GM21529 (cell line): ENCODE measurements at regions not wholly inside any gene's neighbourhood (a gene's known extent, or its start where the extent isn't known, plus 50 kb on each side); places are given as distances from the start of the nearest gene placed in this dataset.
"Not testable (repeated sequence)": the region's sequence is repeated elsewhere in the genome, so short reads cannot be mapped to it uniquely, and the experiment has no call there.

Source experiments
- ATAC-seq: cut with Tn5 transposase; IDR thresholded peaks from one replicate; pipeline ENCODE4 v1.9.1; 2021; ENCODE audit not compliant: unreplicated experiment

GRCh38 chr10:62935022-62935421 is 118.9 kb upstream of the EGR2 start:
- no peak for ATAC-seq

GRCh38 chr10:62934258-62934657 is 118.1 kb upstream of the EGR2 start:
- ATAC-seq: no peak

- not testable (repeated sequence) for ATAC-seq
Observed at GRCh38 chr10:62928763-62929162, 112.6 kb upstream of the EGR2 start.

GRCh38 chr10:62926407-62926806 is 110.2 kb upstream of the EGR2 start:
- ATAC-seq: no peak

- ATAC-seq: peak; percentile 47
Observed at GRCh38 chr10:62924344-62924748, 108.2 kb upstream of the EGR2 start.

- no peak for ATAC-seq
Observed at GRCh38 chr10:62919776-62920175, 103.6 kb upstream of the EGR2 start.

- peak; percentile 58 for ATAC-seq
Observed at GRCh38 chr10:62917475-62918238, 101.5 kb upstream of the EGR2 start.

- ATAC-seq: no peak
Observed at GRCh38 chr10:62916141-62916603, 100.0 kb upstream of the EGR2 start.

- ATAC-seq: no peak
Observed at GRCh38 chr10:62915158-62915557, 99.0 kb upstream of the EGR2 start.

- no peak for ATAC-seq
Observed at GRCh38 chr10:62912086-62912485, 95.9 kb upstream of the EGR2 start.

GRCh38 chr10:62911210-62911963 is 95.2 kb upstream of the EGR2 start:
- ATAC-seq: no peak

- ATAC-seq: peak; percentile 58
Observed at GRCh38 chr10:62907470-62908212, 91.5 kb upstream of the EGR2 start.

GRCh38 chr10:62904281-62904875 is 88.2 kb upstream of the EGR2 start:
- ATAC-seq: no peak

- ATAC-seq: no peak
Observed at GRCh38 chr10:62903828-62904227, 87.7 kb upstream of the EGR2 start.

GRCh38 chr10:62900829-62901571 is 84.8 kb upstream of the EGR2 start:
- no peak for ATAC-seq

GRCh38 chr10:62899311-62899710 is 83.1 kb upstream of the EGR2 start:
- no peak for ATAC-seq

GRCh38 chr10:62895063-62895462 is 78.9 kb upstream of the EGR2 start:
- no peak for ATAC-seq

- no peak for ATAC-seq
Observed at GRCh38 chr10:62894156-62894555, 78.0 kb upstream of the EGR2 start.

- ATAC-seq: no peak
Observed at GRCh38 chr10:62893036-62893435, 76.9 kb upstream of the EGR2 start.

GRCh38 chr10:62890395-62890794 is 74.2 kb upstream of the EGR2 start:
- ATAC-seq: no peak
